Activated CD8-positive, alpha-beta T cell treated with anti-CD3 and anti-CD28 coated beads for 36 hours (primary cell): ENCODE measurements at regions not wholly inside any gene's neighbourhood (a gene's known extent, or its start where the extent isn't known, plus 50 kb on each side); places are given as distances from the start of the nearest gene placed in this dataset.

Experiments used
- ATAC-seq: fragments of 200-7000 bp; cut with Tn5 transposase; one replicate; pipeline ENCODE4 v1.10.0; 2021; ENCODE audit warnings: mild to moderate bottlenecking, moderate library complexity
- CTCF ChIA-PET: fragments of 350-600 bp; sonication (Branson Sonifier 250); formaldehyde crosslinking; loops from one replicate; lab custom pipeline; 2021; ENCODE audit warnings: antibody characterized with exemption; lab: Charles Lee
- POLR2A ChIA-PET: fragments of 350-600 bp; sonication (Branson Sonifier 250); formaldehyde crosslinking; loops from one replicate; lab custom pipeline; 2021; ENCODE audit warnings: antibody characterized with exemption; lab: Charles Lee
- DNase-seq: peaks from one replicate; pipeline ENCODE4 v3.0.0-alpha.2; 2020
- H3K27ac Mint-ChIP-seq: one replicate; pipeline ENCODE4 v1.8.0; 2021; ENCODE audit warnings: mild to moderate bottlenecking, mixed read lengths
- H3K27me3 Mint-ChIP-seq: one replicate; pipeline ENCODE4 v1.8.0; 2021; ENCODE audit warnings: mixed read lengths
- H3K36me3 Mint-ChIP-seq: one replicate; pipeline ENCODE4 v1.8.0; 2021; ENCODE audit warnings: low read depth, mixed read lengths
- H3K4me1 Mint-ChIP-seq: one replicate; pipeline ENCODE4 v1.8.0; 2021; ENCODE audit warnings: low read depth, mixed read lengths
- H3K4me3 Mint-ChIP-seq: one replicate; pipeline ENCODE4 v1.8.0; 2021; ENCODE audit warnings: mild to moderate bottlenecking, moderate library complexity, mixed read lengths
- H3K9me3 Mint-ChIP-seq: one replicate; pipeline ENCODE4 v1.8.0; 2021; ENCODE audit warnings: mixed read lengths
- CTCF ChIP-seq: fragments of 200-600 bp; IDR thresholded peaks from one replicate; pipeline ENCODE4 v1.8.0; 2022; ENCODE audit warnings: antibody characterized with exemption, mild to moderate bottlenecking
- intact Hi-C: fragments of 100-400 bp; cut with micrococcal nuclease; formaldehyde crosslinking; loops from one replicate; pipeline ENCODE4 v1.10.0; 2022

GRCh38 chr11:131092469-131092868 lies 176.2 kb upstream of the SNX19 start:
- H3K36me3 Mint-ChIP-seq, result no peaks in the 10 kb centered on the region
- no peak for ATAC-seq
- H3K4me3 Mint-ChIP-seq, result no peak overlapping the region
- POLR2A ChIA-PET, result no interaction called here
- peaks cover 4% of the 10 kb centered on the region for H3K27me3 Mint-ChIP-seq
- TF ChIP-seq CTCF, result no peak
- H3K9me3 Mint-ChIP-seq, result no peaks in the 10 kb centered on the region
- intact Hi-C loops, result no loop called here
- CTCF ChIA-PET, result no interaction called here
- no peak for DNase-seq
- H3K27ac Mint-ChIP-seq, result no peak overlapping the region
- H3K4me1 Mint-ChIP-seq, result no peaks in the 10 kb centered on the region

GRCh38 chr11:131094827-131095226 lies 178.5 kb upstream of the SNX19 start:
- DNase-seq, result no peak
- Mint-ChIP-seq H3K9me3 (no peaks in the 10 kb centered on the region), H3K27ac (no peak overlapping the region), H3K4me1 (no peaks in the 10 kb centered on the region), H3K4me3 (no peak overlapping the region), H3K36me3 (no peaks in the 10 kb centered on the region), H3K27me3 (no peaks in the 10 kb centered on the region)
- no peak for TF ChIP-seq CTCF
- intact Hi-C loops, result no loop called here
- ChIA-PET CTCF (no interaction called here), POLR2A (no interaction called here)
- no peak for ATAC-seq

GRCh38 chr11:131095511-131096185 lies 179.4 kb upstream of the SNX19 start:
- POLR2A ChIA-PET, result no interaction called here
- H3K4me3 Mint-ChIP-seq, result no peak overlapping the region
- no peaks in the 10 kb centered on the region for H3K9me3 Mint-ChIP-seq
- DNase-seq (no peak), ATAC-seq (no peak)
- H3K36me3 Mint-ChIP-seq, result no peaks in the 10 kb centered on the region
- TF ChIP-seq CTCF, result no peak
- H3K27me3 Mint-ChIP-seq, result no peaks in the 10 kb centered on the region
- intact Hi-C loops, result no loop called here
- CTCF ChIA-PET, result no interaction called here
- H3K4me1 Mint-ChIP-seq, result no peaks in the 10 kb centered on the region
- H3K27ac Mint-ChIP-seq, result no peak overlapping the region

GRCh38 chr11:131099013-131099412 lies 182.7 kb upstream of the SNX19 start:
- ChIA-PET POLR2A (no interaction called here), CTCF (no interaction called here)
- no peak for ATAC-seq
- intact Hi-C loops, result no loop called here
- no peak overlapping the region for H3K27ac Mint-ChIP-seq
- H3K9me3 Mint-ChIP-seq, result no peaks in the 10 kb centered on the region
- H3K4me3 Mint-ChIP-seq, result no peak overlapping the region
- DNase-seq, result no peak
- TF ChIP-seq CTCF, result no peak
- H3K36me3 Mint-ChIP-seq, result no peaks in the 10 kb centered on the region
- no peaks in the 10 kb centered on the region for H3K27me3 Mint-ChIP-seq
- no peaks in the 10 kb centered on the region for H3K4me1 Mint-ChIP-seq

GRCh38 chr11:131099746-131100145 lies 183.5 kb upstream of the SNX19 start:
- Mint-ChIP-seq H3K36me3 (no peaks in the 10 kb centered on the region), H3K27ac (no peak overlapping the region), H3K4me3 (no peak overlapping the region), H3K4me1 (no peaks in the 10 kb centered on the region), H3K9me3 (no peaks in the 10 kb centered on the region), H3K27me3 (no peaks in the 10 kb centered on the region)
- intact Hi-C loops, result no loop called here
- CTCF ChIA-PET, result no interaction called here
- ATAC-seq (no peak), DNase-seq (no peak)
- no peak for TF ChIP-seq CTCF
- POLR2A ChIA-PET, result no interaction called here
